Stomach smooth muscle (tissue), 2 donors: ENCODE measurements at regions not wholly inside any gene's neighbourhood (a gene's known extent, or its start where the extent isn't known, plus 50 kb on each side); places are given as distances from the start of the nearest gene placed in this dataset.

ENCODE experiments used
- H3K27ac ChIP-seq: one replicate; pipeline ENCODE4 v1.7.0; 2013; ENCODE audit warnings: mild to moderate bottlenecking, low read length, inconsistent platforms
- H3K27me3 ChIP-seq, 2 donors: one replicate each; pipeline ENCODE4 v1.7.0; 2013; ENCODE audit warnings: low read length in 2 of 2; ENCODE audit not compliant: insufficient read depth in 2 of 2, control insufficient read depth in 1 of 2
- H3K36me3 ChIP-seq, 2 donors: one replicate each; pipeline ENCODE4 v1.7.0; 2013; ENCODE audit warnings: low read length in 2 of 2; ENCODE audit not compliant: control insufficient read depth in 2 of 2, insufficient read depth in 2 of 2
- H3K4me1 ChIP-seq: one replicate; pipeline ENCODE4 v1.7.0; 2013; ENCODE audit warnings: low read length; ENCODE audit not compliant: control insufficient read depth, insufficient read depth
- H3K4me3 ChIP-seq, 2 donors: one replicate each; pipeline ENCODE4 v1.7.0; 2013; ENCODE audit warnings: low read length in 2 of 2
- H3K9ac ChIP-seq, 2 donors: one replicate each; pipeline ENCODE4 v1.7.0; 2013; ENCODE audit warnings: low read length in 2 of 2, mild to moderate bottlenecking in 1 of 2
- H3K9me3 ChIP-seq, 2 donors: one replicate each; pipeline ENCODE4 v1.7.0; 2013; ENCODE audit warnings: low read length in 2 of 2; ENCODE audit not compliant: control insufficient read depth in 2 of 2
- donor health status: healthy.
- donor health status: Pancreatic carcinoma.

GRCh38 chr2:109680523-109681297 lies 66.5 kb downstream of the SOWAHC start:
- H3K4me3 ChIP-seq: no peak overlapping the region
- H3K27me3 ChIP-seq: no peaks in the 10 kb centered on the region
- H3K36me3 ChIP-seq: no peaks in the 10 kb centered on the region
- H3K4me1 ChIP-seq: peaks cover 31% of the 10 kb centered on the region
- no peaks in the 10 kb centered on the region for H3K9me3 ChIP-seq
- H3K9ac ChIP-seq: no peak overlapping the region
- H3K27ac ChIP-seq: no peak overlapping the region

GRCh38 chr2:109681633-109682380 lies 67.6 kb downstream of the SOWAHC start:
- Histone ChIP-seq H3K4me1 (peaks cover 27% of the 10 kb centered on the region), H3K27ac (no peak overlapping the region), H3K9ac (no peak overlapping the region)

GRCh38 chr2:109683452-109683851 lies 69.3 kb downstream of the SOWAHC start:
- no peak overlapping the region for H3K4me3 ChIP-seq
- H3K4me1 ChIP-seq: peaks cover 32% of the 10 kb centered on the region
- H3K27me3 ChIP-seq: no peaks in the 10 kb centered on the region
- no peaks in the 10 kb centered on the region for H3K9me3 ChIP-seq
- no peaks in the 10 kb centered on the region for H3K36me3 ChIP-seq
- no peak overlapping the region for H3K27ac ChIP-seq
- H3K9ac ChIP-seq: no peak overlapping the region

More at GRCh38 chr2:109681633-109682380, 67.6 kb downstream of the SOWAHC start:
- Histone ChIP-seq H3K4me3 (no peak overlapping the region), H3K36me3 (no peaks in the 10 kb centered on the region), H3K9me3 (no peaks in the 10 kb centered on the region), H3K27me3 (no peaks in the 10 kb centered on the region)

- Histone ChIP-seq H3K36me3 (no peaks in the 10 kb centered on the region), H3K27ac (peak overlapping the region; percentile 37), H3K9ac (no peak overlapping the region), H3K27me3 (no peaks in the 10 kb centered on the region), H3K4me1 (peaks cover 37% of the 10 kb centered on the region), H3K4me3 (no peak overlapping the region), H3K9me3 (no peaks in the 10 kb centered on the region)
Observed at GRCh38 chr2:109685453-109685852, 71.3 kb downstream of the SOWAHC start.

- H3K36me3 ChIP-seq: no peaks in the 10 kb centered on the region
- no peak overlapping the region for H3K4me3 ChIP-seq
- peaks cover 48% of the 10 kb centered on the region for H3K4me1 ChIP-seq
- H3K27ac ChIP-seq: peak overlapping the region; percentile 53
- no peaks in the 10 kb centered on the region for H3K27me3 ChIP-seq
- H3K9me3 ChIP-seq: no peaks in the 10 kb centered on the region
- no peak overlapping the region for H3K9ac ChIP-seq
Observed at GRCh38 chr2:109686921-109687320, 72.8 kb downstream of the SOWAHC start.

GRCh38 chr2:109689182-109689930 lies 75.2 kb downstream of the SOWAHC start:
- Histone ChIP-seq H3K9me3 (no peaks in the 10 kb centered on the region), H3K27me3 (no peaks in the 10 kb centered on the region), H3K27ac (peak overlapping the region; percentile 86), H3K4me1 (peaks cover 72% of the 10 kb centered on the region), H3K36me3 (no peaks in the 10 kb centered on the region), H3K9ac (no peak overlapping the region), H3K4me3 (no peak overlapping the region)

GRCh38 chr2:109689973-109690372 lies 75.8 kb downstream of the SOWAHC start:
- no peaks in the 10 kb centered on the region for H3K36me3 ChIP-seq
- no peaks in the 10 kb centered on the region for H3K27me3 ChIP-seq
- no peak overlapping the region for H3K9ac ChIP-seq
- no peak overlapping the region for H3K4me3 ChIP-seq
- no peaks in the 10 kb centered on the region for H3K9me3 ChIP-seq
- H3K27ac ChIP-seq: peak overlapping the region; percentile 86
- H3K4me1 ChIP-seq: peaks cover 76% of the 10 kb centered on the region

GRCh38 chr2:109690457-109690821 lies 76.3 kb downstream of the SOWAHC start:
- no peaks in the 10 kb centered on the region for H3K36me3 ChIP-seq
- peak overlapping the region; percentile 86 for H3K27ac ChIP-seq
- H3K4me1 ChIP-seq: peaks cover 74% of the 10 kb centered on the region
- H3K27me3 ChIP-seq: no peaks in the 10 kb centered on the region
- peak overlapping the region in 1 of 2 donors; percentile 49 for H3K4me3 ChIP-seq
- H3K9me3 ChIP-seq: no peaks in the 10 kb centered on the region
- H3K9ac ChIP-seq: no peak overlapping the region

GRCh38 chr2:109690822-109691541 lies 76.8 kb downstream of the SOWAHC start:
- Histone ChIP-seq H3K4me1 (peaks cover 72% of the 10 kb centered on the region), H3K9me3 (no peaks in the 10 kb centered on the region), H3K27ac (peak overlapping the region; percentile 86), H3K4me3 (peak overlapping the region in 1 of 2 donors; percentile 49), H3K36me3 (no peaks in the 10 kb centered on the region), H3K27me3 (no peaks in the 10 kb centered on the region), H3K9ac (peak overlapping the region; percentile 54 to 58)

GRCh38 chr2:109692013-109692743 lies 78.0 kb downstream of the SOWAHC start:
- no peaks in the 10 kb centered on the region for H3K36me3 ChIP-seq
- H3K4me3 ChIP-seq: no peak overlapping the region
- H3K9me3 ChIP-seq: no peaks in the 10 kb centered on the region
- H3K27ac ChIP-seq: peak overlapping the region; percentile 86
- H3K4me1 ChIP-seq: peaks cover 67% of the 10 kb centered on the region
- peak overlapping the region in 1 of 2 donors; percentile 54 for H3K9ac ChIP-seq
- H3K27me3 ChIP-seq: no peaks in the 10 kb centered on the region
